Type B pancreatic cell (in vitro differentiated cells): ENCODE measurements at regions not wholly inside any gene's neighbourhood (a gene's known extent, or its start where the extent isn't known, plus 50 kb on each side); places are given as distances from the start of the nearest gene placed in this dataset.

ENCODE experiments used
- DNase-seq: peaks from one replicate; pipeline ENCODE4 v3.0.0; 2021; ENCODE audit warnings: mixed read lengths; ENCODE audit not compliant: unreplicated experiment; ENCODE audit errors: extremely low spot score
- H3K27ac Mint-ChIP-seq: 2 replicates; pipeline ENCODE4 v1.8.0; 2021; ENCODE audit warnings: mild to moderate bottlenecking, mixed read lengths
- H3K27me3 Mint-ChIP-seq: 2 replicates; pipeline ENCODE4 v1.8.0; 2021; ENCODE audit warnings: mixed read lengths
- H3K36me3 Mint-ChIP-seq: 2 replicates; pipeline ENCODE4 v1.8.0; 2021; ENCODE audit warnings: mixed read lengths
- H3K4me1 Mint-ChIP-seq: one replicate; pipeline ENCODE4 v1.8.0; 2021; ENCODE audit warnings: mixed read lengths; ENCODE audit not compliant: unreplicated experiment
- H3K4me3 Mint-ChIP-seq: 2 replicates; pipeline ENCODE4 v1.8.0; 2021; ENCODE audit warnings: mild to moderate bottlenecking, mixed read lengths
- H3K9me3 Mint-ChIP-seq: 2 replicates; pipeline ENCODE4 v1.8.0; 2021; ENCODE audit warnings: mixed read lengths
- CTCF ChIP-seq: fragments of 200-600 bp; sonication (generic); conservative IDR thresholded peaks from 2 replicates; pipeline ENCODE4 v1.5.0; 2021; ENCODE audit warnings: antibody characterized with exemption, mild to moderate bottlenecking

GRCh38 chr10:62707810-62708209, 96.7 kb upstream of the ADO start:
- TF ChIP-seq CTCF = no peak
- no peaks in the 10 kb centered on the region for H3K4me1 Mint-ChIP-seq
- peaks cover 28% of the 10 kb centered on the region for H3K27me3 Mint-ChIP-seq
- H3K4me3 Mint-ChIP-seq = no peak overlapping the region
- DNase-seq = no peak
- H3K36me3 Mint-ChIP-seq = no peaks in the 10 kb centered on the region
- H3K9me3 Mint-ChIP-seq = no peaks in the 10 kb centered on the region
- no peak overlapping the region for H3K27ac Mint-ChIP-seq

- no peaks in the 10 kb centered on the region for H3K4me1 Mint-ChIP-seq
- TF ChIP-seq CTCF = no peak
- no peaks in the 10 kb centered on the region for H3K9me3 Mint-ChIP-seq
- DNase-seq = no peak
- no peak overlapping the region for H3K27ac Mint-ChIP-seq
- H3K27me3 Mint-ChIP-seq = peaks cover 28% of the 10 kb centered on the region
- no peak overlapping the region for H3K4me3 Mint-ChIP-seq
- no peaks in the 10 kb centered on the region for H3K36me3 Mint-ChIP-seq
Observed at GRCh38 chr10:62708569-62708968, 96.0 kb upstream of the ADO start.

- Mint-ChIP-seq H3K27ac (no peak overlapping the region), H3K9me3 (no peaks in the 10 kb centered on the region), H3K27me3 (peaks cover 28% of the 10 kb centered on the region), H3K4me1 (no peaks in the 10 kb centered on the region), H3K4me3 (no peak overlapping the region), H3K36me3 (no peaks in the 10 kb centered on the region)
- no peak for TF ChIP-seq CTCF
- no peak for DNase-seq
Observed at GRCh38 chr10:62709200-62709599, 95.3 kb upstream of the ADO start.

- no peaks in the 10 kb centered on the region for H3K36me3 Mint-ChIP-seq
- H3K9me3 Mint-ChIP-seq = no peaks in the 10 kb centered on the region
- TF ChIP-seq CTCF = no peak
- no peak for DNase-seq
- peaks cover 24% of the 10 kb centered on the region for H3K27me3 Mint-ChIP-seq
- no peak overlapping the region for H3K27ac Mint-ChIP-seq
- no peaks in the 10 kb centered on the region for H3K4me1 Mint-ChIP-seq
- no peak overlapping the region for H3K4me3 Mint-ChIP-seq
Observed at GRCh38 chr10:62710182-62710581, 94.3 kb upstream of the ADO start.

- no peak for TF ChIP-seq CTCF
- Mint-ChIP-seq H3K27ac (no peak overlapping the region), H3K4me3 (no peak overlapping the region), H3K4me1 (no peaks in the 10 kb centered on the region), H3K27me3 (peaks cover 20% of the 10 kb centered on the region), H3K36me3 (no peaks in the 10 kb centered on the region), H3K9me3 (no peaks in the 10 kb centered on the region)
- no peak for DNase-seq
Observed at GRCh38 chr10:62715383-62715782, 89.1 kb upstream of the ADO start.

- no peak for DNase-seq
- H3K36me3 Mint-ChIP-seq = no peaks in the 10 kb centered on the region
- no peak overlapping the region for H3K27ac Mint-ChIP-seq
- no peak for TF ChIP-seq CTCF
- peaks cover 15% of the 10 kb centered on the region for H3K27me3 Mint-ChIP-seq
- no peaks in the 10 kb centered on the region for H3K4me1 Mint-ChIP-seq
- H3K9me3 Mint-ChIP-seq = no peaks in the 10 kb centered on the region
- H3K4me3 Mint-ChIP-seq = no peak overlapping the region
Observed at GRCh38 chr10:62718585-62718984, 85.9 kb upstream of the ADO start.
